ENCODE measurements at regions not wholly inside any gene's neighbourhood (a gene's known extent, or its start where the extent isn't known, plus 50 kb on each side); places are given as distances from the start of the nearest gene placed in this dataset.

GRCh38 chrX:6681521-6682145 is 146.7 kb upstream of the VCX3A start:
- DNase-seq (ENCODE audit: insufficient read length, low spot score) (no peak), FAIRE-seq (no peak)
- no peak for TF ChIP-seq POLR2A (IDR thresholded peaks at IDR 0.05; ENCODE audit: low read depth, low read length)

GRCh38 chrX:6679988-6680387 is 145.1 kb upstream of the VCX3A start:
- FAIRE-seq (no peak), DNase-seq (ENCODE audit: insufficient read length, low spot score) (no peak)
- no peak for TF ChIP-seq POLR2A (IDR thresholded peaks at IDR 0.05; ENCODE audit: low read depth, low read length)

GRCh38 chrX:6679550-6679949 is 144.6 kb upstream of the VCX3A start:
- TF ChIP-seq POLR2A (IDR thresholded peaks at IDR 0.05; ENCODE audit: low read depth, low read length) = no peak
- FAIRE-seq (no peak), DNase-seq (ENCODE audit: insufficient read length, low spot score) (no peak)

GRCh38 chrX:6678313-6678712 is 143.4 kb upstream of the VCX3A start:
- no peak for TF ChIP-seq POLR2A (IDR thresholded peaks at IDR 0.05; ENCODE audit: low read depth, low read length)
- FAIRE-seq = no peak
- DNase-seq (ENCODE audit: insufficient read length, low spot score) = no peak

GRCh38 chrX:6674734-6675133 is 139.8 kb upstream of the VCX3A start:
- FAIRE-seq (no peak), DNase-seq (ENCODE audit: insufficient read length, low spot score) (no peak)
- no peak for TF ChIP-seq POLR2A (IDR thresholded peaks at IDR 0.05; ENCODE audit: low read depth, low read length)

GRCh38 chrX:6667048-6667768 is 132.3 kb upstream of the VCX3A start:
- FAIRE-seq (no peak), DNase-seq (ENCODE audit: insufficient read length, low spot score) (no peak)
- TF ChIP-seq POLR2A (IDR thresholded peaks at IDR 0.05; ENCODE audit: low read depth, low read length) = no peak

GRCh38 chrX:6666624-6667023 is 131.7 kb upstream of the VCX3A start:
- no peak for TF ChIP-seq POLR2A (IDR thresholded peaks at IDR 0.05; ENCODE audit: low read depth, low read length)
- FAIRE-seq (no peak), DNase-seq (ENCODE audit: insufficient read length, low spot score) (no peak)

GRCh38 chrX:6661736-6662135 is 126.8 kb upstream of the VCX3A start:
- TF ChIP-seq POLR2A (IDR thresholded peaks at IDR 0.05; ENCODE audit: low read depth, low read length) = no peak

GRCh38 chrX:6660567-6661264 is 125.8 kb upstream of the VCX3A start:
- DNase-seq (ENCODE audit: insufficient read length, low spot score) = no peak
- no peak for FAIRE-seq
- TF ChIP-seq POLR2A (IDR thresholded peaks at IDR 0.05; ENCODE audit: low read depth, low read length) = no peak

More at GRCh38 chrX:6661736-6662135, 126.8 kb upstream of the VCX3A start:
- no peak for DNase-seq (ENCODE audit: insufficient read length, low spot score)
- no peak for FAIRE-seq

- DNase-seq (ENCODE audit: insufficient read length, low spot score) (no peak), FAIRE-seq (no peak)
- no peak for TF ChIP-seq POLR2A (IDR thresholded peaks at IDR 0.05; ENCODE audit: low read depth, low read length)
Observed at GRCh38 chrX:6645216-6645615, 110.3 kb upstream of the VCX3A start.

- FAIRE-seq (no peak), DNase-seq (ENCODE audit: insufficient read length, low spot score) (no peak)
Observed at GRCh38 chrX:6644411-6644810, 109.5 kb upstream of the VCX3A start.

GRCh38 chrX:6640727-6641126 is 105.8 kb upstream of the VCX3A start:
- DNase-seq (ENCODE audit: insufficient read length, low spot score) (no peak), FAIRE-seq (no peak)
- TF ChIP-seq POLR2A (IDR thresholded peaks at IDR 0.05; ENCODE audit: low read depth, low read length) = no peak

More at GRCh38 chrX:6644411-6644810, 109.5 kb upstream of the VCX3A start:
- TF ChIP-seq POLR2A (IDR thresholded peaks at IDR 0.05; ENCODE audit: low read depth, low read length) = no peak

GRCh38 chrX:6614506-6614905 is 79.6 kb upstream of the VCX3A start:
- FAIRE-seq (no peak), DNase-seq (ENCODE audit: insufficient read length, low spot score) (no peak)
- no peak for TF ChIP-seq POLR2A (IDR thresholded peaks at IDR 0.05; ENCODE audit: low read depth, low read length)

- FAIRE-seq (no peak), DNase-seq (ENCODE audit: insufficient read length, low spot score) (no peak)
- TF ChIP-seq POLR2A (IDR thresholded peaks at IDR 0.05; ENCODE audit: low read depth, low read length) = no peak
Observed at GRCh38 chrX:6599230-6599860, 64.4 kb upstream of the VCX3A start.

Measured in H54 (cell line).